ENCODE measurements at regions not wholly inside any gene's neighbourhood (a gene's known extent, or its start where the extent isn't known, plus 50 kb on each side); places are given as distances from the start of the nearest gene placed in this dataset.

DNA sequence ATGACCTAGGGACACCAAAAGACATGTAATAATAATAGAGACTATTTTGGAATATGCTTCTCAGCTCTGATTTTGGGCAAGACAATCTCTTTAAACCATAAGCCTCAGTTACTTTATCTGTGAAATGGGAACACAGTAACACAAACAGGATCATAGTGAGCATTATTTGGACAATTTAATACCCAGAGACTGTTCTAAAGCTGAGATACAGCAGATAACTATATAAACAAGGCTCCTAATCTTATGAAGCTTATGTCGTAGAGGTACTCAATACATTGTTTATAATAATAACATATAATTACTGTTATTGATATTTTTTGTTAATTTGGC lies 250.8 kb downstream of the SEC61B start:
- WGBS, 2 donors: 88 to 90% methylated on average over 1 of the region's 1 CpG
- no peaks in the 10 kb centered on the region for H3K27me3 ChIP-seq
- TF ChIP-seq, protein P1, sequence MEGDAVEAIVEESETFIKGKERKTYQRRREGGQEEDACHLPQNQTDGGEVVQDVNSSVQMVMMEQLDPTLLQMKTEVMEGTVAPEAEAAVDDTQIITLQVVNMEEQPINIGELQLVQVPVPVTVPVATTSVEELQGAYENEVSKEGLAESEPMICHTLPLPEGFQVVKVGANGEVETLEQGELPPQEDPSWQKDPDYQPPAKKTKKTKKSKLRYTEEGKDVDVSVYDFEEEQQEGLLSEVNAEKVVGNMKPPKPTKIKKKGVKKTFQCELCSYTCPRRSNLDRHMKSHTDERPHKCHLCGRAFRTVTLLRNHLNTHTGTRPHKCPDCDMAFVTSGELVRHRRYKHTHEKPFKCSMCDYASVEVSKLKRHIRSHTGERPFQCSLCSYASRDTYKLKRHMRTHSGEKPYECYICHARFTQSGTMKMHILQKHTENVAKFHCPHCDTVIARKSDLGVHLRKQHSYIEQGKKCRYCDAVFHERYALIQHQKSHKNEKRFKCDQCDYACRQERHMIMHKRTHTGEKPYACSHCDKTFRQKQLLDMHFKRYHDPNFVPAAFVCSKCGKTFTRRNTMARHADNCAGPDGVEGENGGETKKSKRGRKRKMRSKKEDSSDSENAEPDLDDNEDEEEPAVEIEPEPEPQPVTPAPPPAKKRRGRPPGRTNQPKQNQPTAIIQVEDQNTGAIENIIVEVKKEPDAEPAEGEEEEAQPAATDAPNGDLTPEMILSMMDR (IDR thresholded peaks at IDR 0.05): no peak
- no peak for TF ChIP-seq POLR2A (IDR thresholded peaks at IDR 0.05)
- no peak for TF ChIP-seq EP300 (IDR thresholded peaks at IDR 0.05)
- no peak for TF ChIP-seq POLR2AphosphoS5 (IDR thresholded peaks at IDR 0.05)

DNA sequence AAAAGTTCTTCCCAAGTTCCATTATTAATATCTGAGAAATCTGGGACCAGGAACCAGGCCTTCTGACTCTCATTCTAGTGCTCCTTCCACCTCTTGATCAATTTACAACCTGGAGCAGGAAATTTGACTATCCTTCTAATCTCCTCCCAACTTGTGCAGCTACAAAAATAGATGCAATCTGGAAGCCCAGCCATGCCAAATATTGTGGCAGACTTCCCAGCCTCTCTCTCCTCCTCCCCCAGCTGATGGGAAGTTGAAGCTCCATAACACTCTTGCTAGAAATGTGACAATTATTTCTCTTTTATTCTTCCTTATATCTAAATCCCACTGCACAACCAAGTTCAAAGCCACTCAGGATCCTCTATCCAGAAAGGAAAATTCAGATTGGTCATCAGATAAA lies 252.1 kb downstream of the SEC61B start:
- no peak for ATAC-seq (ENCODE audit: low FRiP score in 2 of 2)

More for the DNA sequence above, 250.8 kb downstream of the SEC61B start:
- no peaks in the 10 kb centered on the region for H3K4me1 ChIP-seq
- DNase-seq: no peak
- no peaks in the 10 kb centered on the region for H3K9me3 ChIP-seq
- ATAC-seq (ENCODE audit: low FRiP score in 2 of 2): no peak
- no peaks in the 10 kb centered on the region for H3K36me3 ChIP-seq
- H3K4me3 ChIP-seq: no peak overlapping the region
- H3K27ac ChIP-seq: no peak overlapping the region

DNA sequence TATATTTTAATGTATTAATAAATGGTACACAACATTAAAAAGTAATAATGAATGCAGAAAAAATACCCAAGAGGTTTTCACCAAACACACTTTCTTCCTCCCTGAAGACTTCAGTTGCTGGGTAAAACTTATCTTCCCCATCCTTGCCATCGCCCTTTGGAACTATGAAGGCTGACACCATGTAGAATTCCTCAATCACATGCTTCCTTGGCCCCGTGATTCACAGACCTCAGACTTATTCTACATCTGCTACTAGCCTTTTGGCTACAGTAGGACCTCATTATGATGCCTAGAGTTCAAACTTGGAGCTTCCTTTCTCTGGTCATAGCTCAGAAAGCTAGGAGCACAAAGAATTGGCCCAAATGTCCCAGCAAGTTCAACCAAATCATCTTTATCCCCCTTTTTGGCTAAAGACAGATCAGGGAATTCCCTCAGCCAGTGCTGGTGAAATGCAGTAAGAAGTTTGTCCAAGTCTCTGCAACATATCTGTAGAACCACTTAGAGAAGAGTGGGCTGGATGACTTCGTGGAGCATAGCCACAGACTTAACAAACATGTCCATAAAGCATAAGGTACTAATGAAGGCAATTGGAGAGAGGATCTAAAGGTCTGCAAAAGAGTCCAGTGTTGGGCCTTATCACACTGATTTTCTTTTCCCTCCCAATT lies 253.5 kb downstream of the SEC61B start:
- no peak overlapping the region for H3K4me3 ChIP-seq
- H3K27ac ChIP-seq: no peak overlapping the region
- H3K36me3 ChIP-seq: no peaks in the 10 kb centered on the region
- H3K9me3 ChIP-seq: no peaks in the 10 kb centered on the region
- ATAC-seq (ENCODE audit: low FRiP score in 2 of 2) (no peak), DNase-seq (no peak)
- 60 to 70% methylated on average over 3 of the region's 3 CpGs for WGBS, 2 donors
- H3K27me3 ChIP-seq: no peaks in the 10 kb centered on the region
- TF ChIP-seq POLR2A (IDR thresholded peaks at IDR 0.05): no peak
- TF ChIP-seq POLR2AphosphoS5 (IDR thresholded peaks at IDR 0.05): no peak
- no peak for TF ChIP-seq EP300 (IDR thresholded peaks at IDR 0.05)
- TF ChIP-seq, protein P1 (IDR thresholded peaks at IDR 0.05): no peak
- no peaks in the 10 kb centered on the region for H3K4me1 ChIP-seq

More for the DNA sequence above, 252.1 kb downstream of the SEC61B start:
- no peaks in the 10 kb centered on the region for H3K36me3 ChIP-seq
- H3K9me3 ChIP-seq: no peaks in the 10 kb centered on the region
- no peak overlapping the region for H3K4me3 ChIP-seq
- TF ChIP-seq, protein P1 (IDR thresholded peaks at IDR 0.05): no peak
- TF ChIP-seq EP300 (IDR thresholded peaks at IDR 0.05): no peak
- TF ChIP-seq POLR2AphosphoS5 (IDR thresholded peaks at IDR 0.05): no peak
- TF ChIP-seq POLR2A (IDR thresholded peaks at IDR 0.05): no peak
- H3K27me3 ChIP-seq: no peaks in the 10 kb centered on the region
- DNase-seq: no peak
- no peak overlapping the region for H3K27ac ChIP-seq
- H3K4me1 ChIP-seq: no peaks in the 10 kb centered on the region

DNA sequence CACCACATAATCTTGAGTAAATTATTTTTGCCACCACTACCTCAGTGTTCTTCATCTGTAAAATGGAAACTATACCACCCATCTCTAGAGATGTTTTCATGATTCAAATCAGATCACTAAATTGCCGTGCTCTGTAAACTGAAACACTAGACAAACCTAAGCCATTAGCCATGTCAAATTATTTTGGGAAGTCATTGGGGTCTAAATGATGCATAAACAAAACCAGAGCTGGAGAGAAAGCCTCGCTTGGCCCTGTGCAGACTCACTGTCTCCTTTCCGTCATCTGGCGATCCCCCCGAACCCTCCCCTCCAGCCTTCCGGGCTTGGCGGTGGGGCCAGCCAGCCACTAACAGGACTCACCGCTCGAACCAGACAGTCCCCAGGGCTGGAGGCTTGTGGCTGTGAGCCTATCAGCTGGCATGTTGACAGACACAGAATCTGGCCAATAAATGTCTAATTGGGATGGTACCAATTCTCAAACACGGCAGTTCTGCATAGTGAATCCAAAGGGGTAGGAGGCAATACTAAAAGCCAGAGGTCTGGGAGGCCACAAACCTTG lies 256.5 kb downstream of the SEC61B start:
- no peak overlapping the region for H3K27ac ChIP-seq
- H3K36me3 ChIP-seq: no peaks in the 10 kb centered on the region
- H3K4me3 ChIP-seq: no peak overlapping the region
- ATAC-seq (ENCODE audit: low FRiP score in 2 of 2) (no peak), DNase-seq (peak in 1 of 2 donors; percentile 51)
- 77 to 86% methylated on average over 8 to 10 of the region's 10 CpGs for WGBS, 2 donors
- no peaks in the 10 kb centered on the region for H3K27me3 ChIP-seq
- H3K4me1 ChIP-seq: no peaks in the 10 kb centered on the region
- no peak for TF ChIP-seq POLR2A (IDR thresholded peaks at IDR 0.05)
- TF ChIP-seq POLR2AphosphoS5 (IDR thresholded peaks at IDR 0.05): no peak
- TF ChIP-seq EP300 (IDR thresholded peaks at IDR 0.05): no peak
- TF ChIP-seq, protein P1 (IDR thresholded peaks at IDR 0.05): no peak
- H3K9me3 ChIP-seq: no peaks in the 10 kb centered on the region

DNA sequence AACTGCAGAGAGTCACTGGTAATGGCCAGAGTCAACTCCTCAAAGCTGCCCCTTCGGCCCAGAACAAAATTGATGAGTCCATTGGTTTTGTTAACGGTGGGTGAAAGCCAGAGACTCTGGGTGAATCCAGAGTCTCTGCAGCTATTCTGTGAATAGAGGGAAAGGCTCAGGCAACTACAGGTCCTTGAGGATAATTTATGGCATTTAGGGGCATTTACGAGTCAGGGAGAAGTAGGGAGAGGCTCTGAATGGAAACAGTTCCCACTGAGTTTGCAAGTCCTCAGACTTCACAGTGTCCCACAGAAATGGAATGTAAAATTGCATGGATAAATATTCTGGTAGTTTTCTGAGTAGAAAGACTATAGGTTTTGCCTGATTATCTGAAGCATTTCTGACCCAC lies 257.8 kb downstream of the SEC61B start:
- H3K27ac ChIP-seq: no peak overlapping the region
- no peak for DNase-seq
- WGBS, 2 donors: 85 to 88% methylated on average over 3 of the region's 3 CpGs
- H3K4me3 ChIP-seq: no peak overlapping the region
- no peaks in the 10 kb centered on the region for H3K36me3 ChIP-seq
- H3K27me3 ChIP-seq: no peaks in the 10 kb centered on the region
- no peaks in the 10 kb centered on the region for H3K4me1 ChIP-seq
- TF ChIP-seq POLR2AphosphoS5 (IDR thresholded peaks at IDR 0.05) (no peak), POLR2A (IDR thresholded peaks at IDR 0.05) (no peak), EP300 (IDR thresholded peaks at IDR 0.05) (no peak)
- TF ChIP-seq, protein P1 (IDR thresholded peaks at IDR 0.05): no peak
- no peaks in the 10 kb centered on the region for H3K9me3 ChIP-seq
- no peak for ATAC-seq (ENCODE audit: low FRiP score in 2 of 2)

Measured in upper lobe of left lung (tissue), 6 donors.